Caco-2 (cell line): ENCODE measurements at regions not wholly inside any gene's neighbourhood (a gene's known extent, or its start where the extent isn't known, plus 50 kb on each side); places are given as distances from the start of the nearest gene placed in this dataset.

ENCODE experiments used
- BruUV-seq: library from RNA; stranded (reverse); fragments of 400-500 nt; replicated peaks from 2 replicates; lab custom pipeline; 2021; lab: Mats Ljungman, UMichigan
- CTCF ChIA-PET: fragments of 300-600 bp; sonication (Branson Sonifier 250); formaldehyde crosslinking; loops from one replicate; lab custom pipeline; 2022; ENCODE audit warnings: antibody characterized with exemption; lab: Charles Lee
- POLR2A ChIA-PET: fragments of 300-600 bp; sonication (Branson Sonifier 250); formaldehyde crosslinking; loops from one replicate; lab custom pipeline; 2022; ENCODE audit warnings: antibody characterized with exemption; lab: Charles Lee
- DNase-seq, 2 experiments: peaks; one replicate each; pipeline versions ENCODE4 v3.0.0 to v3.0.0-alpha.2; 2020 to 2022
- H3K27me3 ChIP-seq: replicated peaks from 2 replicates; pipeline ENCODE4 v1.6.0; 2011; ENCODE audit warnings: low read length; ENCODE audit not compliant: control insufficient read depth, insufficient read depth
- H3K36me3 ChIP-seq: 2 replicates; pipeline ENCODE4 v1.5.1; 2011; ENCODE audit warnings: low read length; ENCODE audit not compliant: control insufficient read depth, insufficient read depth
- H3K4me1 ChIP-seq: fragments of 250-450 bp; sonication (Bioruptor Pico); 2 replicates; pipeline ENCODE4 v1.5.1; 2020; ENCODE audit warnings: mild to moderate bottlenecking
- H3K4me3 ChIP-seq: 2 replicates; pipeline ENCODE4 v1.5.1; 2011; ENCODE audit warnings: low read depth, mild to moderate bottlenecking, control low read depth, low read length
- H3K9me3 ChIP-seq: fragments of 250-450 bp; sonication (Bioruptor Pico); 2 replicates; pipeline ENCODE4 v1.5.1; 2020; ENCODE audit warnings: mild to moderate bottlenecking, moderate library complexity
- H3K27ac Mint-ChIP-seq: one replicate; pipeline ENCODE4 v1.8.0; 2022; ENCODE audit warnings: mixed read lengths; ENCODE audit not compliant: unreplicated experiment
- H3K27me3 Mint-ChIP-seq: one replicate; pipeline ENCODE4 v1.8.0; 2022; ENCODE audit warnings: mixed read lengths; ENCODE audit not compliant: insufficient read depth, unreplicated experiment
- H3K36me3 Mint-ChIP-seq: one replicate; pipeline ENCODE4 v1.8.0; 2022; ENCODE audit warnings: mild to moderate bottlenecking, mixed read lengths; ENCODE audit not compliant: insufficient read depth, unreplicated experiment
- H3K4me1 Mint-ChIP-seq: one replicate; pipeline ENCODE4 v1.8.0; 2022; ENCODE audit warnings: low read depth, mixed read lengths; ENCODE audit not compliant: unreplicated experiment
- H3K4me3 Mint-ChIP-seq: one replicate; pipeline ENCODE4 v1.8.0; 2022; ENCODE audit warnings: mild to moderate bottlenecking, moderate library complexity, mixed read lengths; ENCODE audit not compliant: unreplicated experiment
- H3K9me3 Mint-ChIP-seq: one replicate; pipeline ENCODE4 v1.8.0; 2022; ENCODE audit warnings: mixed read lengths; ENCODE audit not compliant: unreplicated experiment
- intact Hi-C: fragments of 100-400 bp; cut with micrococcal nuclease; formaldehyde crosslinking; loops from one replicate; pipeline ENCODE4 v1.10.0; 2022; ENCODE audit not compliant: unreplicated experiment
- TF ChIP-seq, protein P1 (sequence below), 2 experiments: fragments of 200-600 bp in 1 of 2; IDR thresholded peaks; 1 replicate in 1 of 2; 2 replicates in 1 of 2; pipeline versions ENCODE4 v1.5.1 to v1.8.0; 2011 to 2022; ENCODE audit warnings: antibody characterized with exemption in 1 of 2, control low read depth in 1 of 2, inconsistent platforms in 1 of 2, low read depth in 1 of 2, low read length in 1 of 2, mild to moderate bottlenecking in 1 of 2, moderate library complexity in 1 of 2; ENCODE audit not compliant: insufficient read depth in 1 of 2, severe bottlenecking in 1 of 2, unreplicated experiment in 1 of 2

DNA sequence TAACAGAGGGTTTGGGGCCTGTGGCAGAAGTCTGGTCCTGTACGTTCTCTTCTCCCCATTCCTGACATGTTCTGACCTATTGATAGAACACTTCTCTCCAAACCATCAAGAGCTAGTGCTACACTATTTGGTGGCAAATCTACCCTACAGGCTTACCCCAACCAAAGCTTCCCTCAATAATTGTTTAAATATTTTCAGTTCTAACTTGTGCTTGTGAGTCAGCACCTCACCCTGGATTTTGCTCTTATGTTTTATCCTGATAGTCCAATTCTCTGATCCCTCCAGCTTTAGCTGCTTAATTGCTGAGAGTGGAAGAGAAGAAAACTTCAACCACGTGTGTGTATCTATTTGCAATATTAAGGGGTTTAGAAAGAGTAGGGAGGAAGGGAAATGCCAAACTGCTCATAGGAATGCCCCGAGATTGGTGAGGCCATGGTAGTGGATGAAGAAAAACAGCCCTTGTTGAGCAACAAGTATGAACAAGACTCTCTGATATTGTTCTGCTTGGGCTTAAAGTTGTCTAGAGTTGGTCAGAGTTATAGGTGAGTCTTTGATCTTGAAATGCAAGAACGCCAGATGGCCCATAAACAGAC lies 67.8 kb upstream of the PARD3B start:
- H3K4me3 ChIP-seq = no peak overlapping the region
- no peak for DNase-seq
- Mint-ChIP-seq H3K9me3 (no peaks in the 10 kb centered on the region), H3K27ac (no peak overlapping the region), H3K36me3 (no peaks in the 10 kb centered on the region), H3K27me3 (no peaks in the 10 kb centered on the region), H3K4me3 (no peak overlapping the region), H3K4me1 (peaks cover 12% of the 10 kb centered on the region)
- TF ChIP-seq, protein P1, sequence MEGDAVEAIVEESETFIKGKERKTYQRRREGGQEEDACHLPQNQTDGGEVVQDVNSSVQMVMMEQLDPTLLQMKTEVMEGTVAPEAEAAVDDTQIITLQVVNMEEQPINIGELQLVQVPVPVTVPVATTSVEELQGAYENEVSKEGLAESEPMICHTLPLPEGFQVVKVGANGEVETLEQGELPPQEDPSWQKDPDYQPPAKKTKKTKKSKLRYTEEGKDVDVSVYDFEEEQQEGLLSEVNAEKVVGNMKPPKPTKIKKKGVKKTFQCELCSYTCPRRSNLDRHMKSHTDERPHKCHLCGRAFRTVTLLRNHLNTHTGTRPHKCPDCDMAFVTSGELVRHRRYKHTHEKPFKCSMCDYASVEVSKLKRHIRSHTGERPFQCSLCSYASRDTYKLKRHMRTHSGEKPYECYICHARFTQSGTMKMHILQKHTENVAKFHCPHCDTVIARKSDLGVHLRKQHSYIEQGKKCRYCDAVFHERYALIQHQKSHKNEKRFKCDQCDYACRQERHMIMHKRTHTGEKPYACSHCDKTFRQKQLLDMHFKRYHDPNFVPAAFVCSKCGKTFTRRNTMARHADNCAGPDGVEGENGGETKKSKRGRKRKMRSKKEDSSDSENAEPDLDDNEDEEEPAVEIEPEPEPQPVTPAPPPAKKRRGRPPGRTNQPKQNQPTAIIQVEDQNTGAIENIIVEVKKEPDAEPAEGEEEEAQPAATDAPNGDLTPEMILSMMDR (IDR thresholded peaks at IDR 0.05; ENCODE audit: insufficient read depth in 1 of 2, low read depth in 1 of 2, low read length in 1 of 2, severe bottlenecking in 1 of 2, unreplicated experiment in 1 of 2) = no peak
- POLR2A ChIA-PET = no interaction called here
- BruUV-seq = no TSS peak
- no peaks in the 10 kb centered on the region for H3K36me3 ChIP-seq
- CTCF ChIA-PET = no interaction called here
- H3K4me1 ChIP-seq = peaks cover 39% of the 10 kb centered on the region
- intact Hi-C loops = no loop called here
- H3K27me3 ChIP-seq = no peaks in the 10 kb centered on the region
- no peaks in the 10 kb centered on the region for H3K9me3 ChIP-seq

GRCh38 chr2:204479557-204479956 lies 65.7 kb upstream of the PARD3B start:
- H3K9me3 Mint-ChIP-seq = no peaks in the 10 kb centered on the region
- no peaks in the 10 kb centered on the region for H3K36me3 ChIP-seq
- H3K27ac Mint-ChIP-seq = no peak overlapping the region
- H3K27me3 Mint-ChIP-seq = no peaks in the 10 kb centered on the region
- H3K27me3 ChIP-seq = no peaks in the 10 kb centered on the region
- ChIA-PET CTCF (no interaction called here), POLR2A (no interaction called here)
- H3K4me1 ChIP-seq = peaks cover 41% of the 10 kb centered on the region
- no peaks in the 10 kb centered on the region for H3K36me3 Mint-ChIP-seq
- intact Hi-C loops = no loop called here
- no peak overlapping the region for H3K4me3 Mint-ChIP-seq
- no TSS peak for BruUV-seq
- no peaks in the 10 kb centered on the region for H3K9me3 ChIP-seq
- H3K4me1 Mint-ChIP-seq = no peaks in the 10 kb centered on the region
- DNase-seq = no peak
- no peak overlapping the region for H3K4me3 ChIP-seq
- TF ChIP-seq, protein P1 (IDR thresholded peaks at IDR 0.05; ENCODE audit: insufficient read depth in 1 of 2, low read depth in 1 of 2, low read length in 1 of 2, severe bottlenecking in 1 of 2, unreplicated experiment in 1 of 2) = no peak

GRCh38 chr2:204480676-204481075 lies 64.6 kb upstream of the PARD3B start:
- no peak overlapping the region for H3K4me3 Mint-ChIP-seq
- ChIA-PET CTCF (no interaction called here), POLR2A (no interaction called here)
- TF ChIP-seq, protein P1 (IDR thresholded peaks at IDR 0.05; ENCODE audit: insufficient read depth in 1 of 2, low read depth in 1 of 2, low read length in 1 of 2, severe bottlenecking in 1 of 2, unreplicated experiment in 1 of 2) = no peak
- no peaks in the 10 kb centered on the region for H3K9me3 ChIP-seq
- intact Hi-C loops = no loop called here
- H3K4me3 ChIP-seq = no peak overlapping the region
- H3K27me3 Mint-ChIP-seq = no peaks in the 10 kb centered on the region
- H3K36me3 Mint-ChIP-seq = no peaks in the 10 kb centered on the region
- H3K4me1 Mint-ChIP-seq = no peaks in the 10 kb centered on the region
- no peak for DNase-seq
- H3K27ac Mint-ChIP-seq = no peak overlapping the region
- no peaks in the 10 kb centered on the region for H3K27me3 ChIP-seq
- H3K4me1 ChIP-seq = peaks cover 52% of the 10 kb centered on the region
- no peaks in the 10 kb centered on the region for H3K9me3 Mint-ChIP-seq
- H3K36me3 ChIP-seq = no peaks in the 10 kb centered on the region
- BruUV-seq = no TSS peak
